Spinal cord (tissue), 9 donors: ENCODE measurements at regions not wholly inside any gene's neighbourhood (a gene's known extent, or its start where the extent isn't known, plus 50 kb on each side); places are given as distances from the start of the nearest gene placed in this dataset.

ENCODE experiments used
- DNase-seq, 6 donors: peaks; one replicate each; pipeline versions ENCODE4 v3.0.0 to v3.0.0-alpha.2; 2013 to 2015; ENCODE audit warnings: low spot score in 6 of 6, low read depth in 4 of 6
- H3K27ac ChIP-seq: one replicate; pipeline ENCODE4 v1.5.1; 2013; ENCODE audit warnings: low read depth, low read length, control low read depth
- H3K27me3 ChIP-seq: one replicate; pipeline ENCODE4 v1.6.1; 2013; ENCODE audit warnings: low read length; ENCODE audit not compliant: control insufficient read depth, insufficient read depth
- H3K36me3 ChIP-seq: one replicate; pipeline ENCODE4 v1.6.1; 2013; ENCODE audit warnings: low read length; ENCODE audit not compliant: control insufficient read depth, insufficient read depth
- H3K4me1 ChIP-seq: one replicate; pipeline ENCODE4 v1.6.1; 2013; ENCODE audit warnings: low read length; ENCODE audit not compliant: control insufficient read depth, insufficient read depth
- H3K4me3 ChIP-seq: one replicate; pipeline ENCODE4 v1.5.1; 2013; ENCODE audit warnings: low read depth, low read length, control low read depth
- H3K9me3 ChIP-seq: one replicate; pipeline ENCODE4 v1.6.1; 2013; ENCODE audit warnings: low read length; ENCODE audit not compliant: control insufficient read depth, insufficient read depth
- WGBS: methylation state at CpG from one replicate; pipeline ENCODE4 v1.1.5; 2013; ENCODE audit warnings: missing lambda C conversion rate; ENCODE audit not compliant: insufficient coverage; 5-methylcytosine and 5-hydroxymethylcytosine counted together
- donor health status: healthy.

- Histone ChIP-seq H3K4me1 (no peaks in the 10 kb centered on the region), H3K27ac (no peak overlapping the region), H3K4me3 (no peak overlapping the region), H3K27me3 (no peaks in the 10 kb centered on the region), H3K9me3 (no peaks in the 10 kb centered on the region), H3K36me3 (no peaks in the 10 kb centered on the region)
- WGBS = 91% methylated on average over 2 of the region's 3 CpGs
- DNase-seq = no peak
Measured at GRCh38 chrX:121894756-121895155, 847.3 kb downstream of the GLUD2 start.

DNA sequence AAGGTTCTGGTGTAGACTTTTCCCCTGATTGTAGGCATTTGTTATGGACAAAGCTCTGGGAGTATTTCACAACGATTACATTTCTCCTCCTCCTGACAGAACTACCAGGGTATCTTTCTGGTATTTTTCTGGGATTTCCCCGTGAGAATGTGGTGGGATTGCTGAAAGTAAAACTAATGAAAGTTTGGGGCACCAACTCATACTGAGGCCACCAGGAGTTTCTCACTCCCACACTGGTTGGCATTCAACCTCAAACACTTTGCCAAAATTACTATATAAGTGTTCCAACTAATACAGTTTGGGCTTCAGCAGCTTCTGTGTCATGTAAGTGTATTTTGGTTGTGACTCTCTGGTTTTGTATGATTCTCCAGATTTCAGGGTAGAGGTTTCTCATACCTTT is 855.1 kb downstream of the GLUD2 start:
- WGBS = no CpG with 5 or more reads among the region's 2 CpGs

GRCh38 chrX:121903961-121904360 is 856.6 kb downstream of the GLUD2 start:
- WGBS = 60% methylated on average over 6 of the region's 7 CpGs
- Histone ChIP-seq H3K4me3 (no peak overlapping the region), H3K9me3 (no peaks in the 10 kb centered on the region), H3K4me1 (no peaks in the 10 kb centered on the region), H3K27me3 (no peaks in the 10 kb centered on the region), H3K27ac (no peak overlapping the region), H3K36me3 (no peaks in the 10 kb centered on the region)
- DNase-seq = no peak

More for the DNA sequence above, 855.1 kb downstream of the GLUD2 start:
- no peak for DNase-seq
- Histone ChIP-seq H3K27me3 (no peaks in the 10 kb centered on the region), H3K36me3 (no peaks in the 10 kb centered on the region), H3K9me3 (no peaks in the 10 kb centered on the region), H3K4me1 (no peaks in the 10 kb centered on the region), H3K27ac (no peak overlapping the region), H3K4me3 (no peak overlapping the region)

- no peaks in the 10 kb centered on the region for H3K4me1 ChIP-seq
- H3K27me3 ChIP-seq = no peaks in the 10 kb centered on the region
- H3K9me3 ChIP-seq = no peaks in the 10 kb centered on the region
- no peak overlapping the region for H3K27ac ChIP-seq
- H3K36me3 ChIP-seq = no peaks in the 10 kb centered on the region
- no CpG with 5 or more reads among the region's 2 CpGs for WGBS
- DNase-seq = peak in 1 of 6 donors; percentile 58
- no peak overlapping the region for H3K4me3 ChIP-seq
Measured at GRCh38 chrX:121921258-121921657, 873.8 kb downstream of the GLUD2 start.

- no peak overlapping the region for H3K4me3 ChIP-seq
- no peaks in the 10 kb centered on the region for H3K4me1 ChIP-seq
- H3K27me3 ChIP-seq = no peaks in the 10 kb centered on the region
- H3K27ac ChIP-seq = no peak overlapping the region
- no peaks in the 10 kb centered on the region for H3K9me3 ChIP-seq
- WGBS = no CpG with 5 or more reads among the region's 2 CpGs
- H3K36me3 ChIP-seq = no peaks in the 10 kb centered on the region
- DNase-seq = no peak
Measured at GRCh38 chrX:121931567-121931966, 884.2 kb downstream of the GLUD2 start.

DNA sequence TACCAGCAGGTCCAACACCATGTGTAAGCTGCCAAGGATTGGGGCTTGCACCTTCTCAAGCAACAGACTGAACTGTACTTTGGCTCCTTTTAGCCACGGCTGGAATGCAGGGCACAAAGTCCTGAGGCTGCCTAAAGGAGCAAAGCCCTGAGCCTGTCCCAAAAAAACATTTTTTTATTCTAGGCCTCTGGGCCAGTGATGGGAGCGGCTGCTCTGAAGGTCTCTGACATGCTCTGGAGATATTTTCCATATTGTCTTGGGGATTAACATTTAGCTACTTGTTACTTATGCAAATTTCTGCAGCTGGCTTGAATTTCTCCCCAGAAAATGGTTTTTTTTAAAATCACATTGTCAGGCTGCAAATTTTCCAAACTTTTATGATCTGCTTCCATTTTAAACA is 885.3 kb downstream of the GLUD2 start:
- Histone ChIP-seq H3K27ac (no peak overlapping the region), H3K4me3 (no peak overlapping the region), H3K36me3 (no peaks in the 10 kb centered on the region), H3K4me1 (no peaks in the 10 kb centered on the region), H3K27me3 (no peaks in the 10 kb centered on the region), H3K9me3 (no peaks in the 10 kb centered on the region)
- WGBS = no CpG with 5 or more reads among the region's 2 CpGs
- no peak for DNase-seq

- WGBS = 52% methylated on average over 4 of the region's 7 CpGs
- H3K9me3 ChIP-seq = no peaks in the 10 kb centered on the region
- H3K4me1 ChIP-seq = no peaks in the 10 kb centered on the region
- no peaks in the 10 kb centered on the region for H3K27me3 ChIP-seq
- no peak overlapping the region for H3K4me3 ChIP-seq
- peak in 2 of 6 donors; percentile 1 to 17 for DNase-seq
- no peak overlapping the region for H3K27ac ChIP-seq
- H3K36me3 ChIP-seq = no peaks in the 10 kb centered on the region
Measured at GRCh38 chrX:121949041-121949760, 901.8 kb downstream of the GLUD2 start.

- Histone ChIP-seq H3K27ac (no peak overlapping the region), H3K9me3 (no peaks in the 10 kb centered on the region), H3K4me3 (no peak overlapping the region), H3K27me3 (no peaks in the 10 kb centered on the region), H3K4me1 (no peaks in the 10 kb centered on the region), H3K36me3 (no peaks in the 10 kb centered on the region)
- no peak for DNase-seq
Measured at GRCh38 chrX:121958886-121959285, 911.5 kb downstream of the GLUD2 start.

- Histone ChIP-seq H3K36me3 (no peaks in the 10 kb centered on the region), H3K4me3 (no peak overlapping the region), H3K27ac (no peak overlapping the region), H3K9me3 (peaks cover 4% of the 10 kb centered on the region), H3K4me1 (no peaks in the 10 kb centered on the region), H3K27me3 (no peaks in the 10 kb centered on the region)
- no peak for DNase-seq
- WGBS = 67% methylated on average over 1 of the region's 2 CpGs
Measured at GRCh38 chrX:121975671-121976070, 928.3 kb downstream of the GLUD2 start.

DNA sequence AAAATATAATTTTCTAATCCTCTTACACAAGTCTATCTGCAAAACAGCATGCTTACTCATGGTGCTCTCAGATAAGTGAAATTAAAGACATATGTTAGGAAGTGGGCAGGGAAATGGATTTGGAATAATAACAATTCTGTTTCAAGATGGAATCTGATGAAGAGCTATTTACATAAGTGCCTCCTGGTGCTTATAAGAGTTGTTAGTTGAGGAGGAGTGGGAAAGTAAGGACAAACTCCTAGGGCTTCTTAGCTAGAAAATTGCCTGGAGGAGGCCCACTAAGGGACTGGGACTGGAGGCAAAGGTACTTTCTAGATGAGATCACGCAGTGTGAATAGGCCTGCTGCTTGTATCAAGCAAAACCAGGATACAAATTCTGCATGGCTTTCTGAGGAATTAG is 939.8 kb downstream of the GLUD2 start:
- no peaks in the 10 kb centered on the region for H3K27me3 ChIP-seq

More for the DNA sequence above, 939.8 kb downstream of the GLUD2 start:
- peak in 1 of 6 donors; percentile 4 for DNase-seq
- H3K27ac ChIP-seq = no peak overlapping the region
- WGBS = 70% methylated on average over 1 of the region's 1 CpG
- no peaks in the 10 kb centered on the region for H3K36me3 ChIP-seq
- peaks cover 2% of the 10 kb centered on the region for H3K9me3 ChIP-seq
- no peaks in the 10 kb centered on the region for H3K4me1 ChIP-seq
- no peak overlapping the region for H3K4me3 ChIP-seq
